ENCODE measurements at regions not wholly inside any gene's neighbourhood (a gene's known extent, or its start where the extent isn't known, plus 50 kb on each side); places are given as distances from the start of the nearest gene placed in this dataset.
A peak's percentile ranks its signal among the peaks of the same experiment; 100 is the strongest.
"Not testable (repeated sequence)": the region's sequence is repeated elsewhere in the genome, so short reads cannot be mapped to it uniquely, and the experiment has no call there.

- DNase-seq (ENCODE audit: low read depth), result peak; percentile 15
Observed at GRCh38 chr2:9708683-9709538, 78.1 kb upstream of the YWHAQ start.

GRCh38 chr2:9709539-9710285 lies 78.9 kb upstream of the YWHAQ start:
- DNase-seq (ENCODE audit: low read depth), result no peak

GRCh38 chr2:9710311-9710710 lies 79.5 kb upstream of the YWHAQ start:
- DNase-seq (ENCODE audit: low read depth), result no peak

- DNase-seq (ENCODE audit: low read depth), result no peak
Observed at GRCh38 chr2:9712263-9712662, 81.5 kb upstream of the YWHAQ start.

- DNase-seq (ENCODE audit: low read depth), result no peak
Observed at GRCh38 chr2:9714630-9715214, 83.9 kb upstream of the YWHAQ start.

GRCh38 chr2:9715238-9715637 lies 84.4 kb upstream of the YWHAQ start:
- no peak for DNase-seq (ENCODE audit: low read depth)

- DNase-seq (ENCODE audit: low read depth), result no peak
Observed at GRCh38 chr2:9717886-9718451, 87.2 kb upstream of the YWHAQ start.

GRCh38 chr2:9720352-9721093 lies 89.7 kb upstream of the YWHAQ start:
- no peak for DNase-seq (ENCODE audit: low read depth)

- no peak for DNase-seq (ENCODE audit: low read depth)
Observed at GRCh38 chr2:9721344-9721743, 90.5 kb upstream of the YWHAQ start.

GRCh38 chr2:9722451-9722850 lies 91.7 kb upstream of the YWHAQ start:
- no peak for DNase-seq (ENCODE audit: low read depth)

GRCh38 chr2:9724565-9724964 lies 93.8 kb upstream of the YWHAQ start:
- DNase-seq (ENCODE audit: low read depth), result no peak

- no peak for DNase-seq (ENCODE audit: low read depth)
Observed at GRCh38 chr2:9725106-9725505, 94.3 kb upstream of the YWHAQ start.

GRCh38 chr2:9726016-9726415 lies 95.2 kb upstream of the YWHAQ start:
- not testable (repeated sequence) for DNase-seq (ENCODE audit: low read depth)

- DNase-seq (ENCODE audit: low read depth), result not testable (repeated sequence)
Observed at GRCh38 chr2:9730523-9730922, 99.7 kb upstream of the YWHAQ start.

GRCh38 chr2:9732824-9733223 lies 102.0 kb upstream of the YWHAQ start:
- DNase-seq (ENCODE audit: low read depth), result no peak

- no peak for DNase-seq (ENCODE audit: low read depth)
Observed at GRCh38 chr2:9734308-9734707, 103.5 kb upstream of the YWHAQ start.

- DNase-seq (ENCODE audit: low read depth), result no peak
Observed at GRCh38 chr2:9735335-9735734, 104.5 kb upstream of the YWHAQ start.

GRCh38 chr2:9736021-9736420 lies 105.2 kb upstream of the YWHAQ start:
- DNase-seq (ENCODE audit: low read depth), result no peak

GRCh38 chr2:9737053-9737875 lies 106.0 kb upstream of the TAF1B start:
- DNase-seq (ENCODE audit: low read depth), result no peak

- DNase-seq (ENCODE audit: low read depth), result no peak
Observed at GRCh38 chr2:9738062-9738461, 105.2 kb upstream of the TAF1B start.
